ENCODE measurements at regions not wholly inside any gene's neighbourhood (a gene's known extent, or its start where the extent isn't known, plus 50 kb on each side); places are given as distances from the start of the nearest gene placed in this dataset.

GRCh38 chr2:57941816-57942215 lies 104.8 kb upstream of the VRK2 start:
- H3K36me3 Mint-ChIP-seq, result peaks cover 0 to 8% (median 3%) of the 10 kb centered on the region in 5 donors
- H3K27ac Mint-ChIP-seq, result no peak overlapping the region
- H3K4me1 Mint-ChIP-seq, result no peaks in the 10 kb centered on the region
- H3K27me3 Mint-ChIP-seq, result no peaks in the 10 kb centered on the region
- Histone ChIP-seq H3K9me3 (ENCODE audit: control insufficient read depth in 2 of 3, low read length in 3 of 3) (no peaks in the 10 kb centered on the region), H3K4me1 (ENCODE audit: control insufficient read depth in 2 of 2, insufficient read depth in 2 of 2, low read length in 2 of 2) (no peaks in the 10 kb centered on the region), H3K27me3 (ENCODE audit: control insufficient read depth in 2 of 2, insufficient read depth in 2 of 2, low read length in 2 of 2) (no peaks in the 10 kb centered on the region), H3K27ac (ENCODE audit: low read depth, low read length) (no peak overlapping the region), H3K4me3 (ENCODE audit: low read length) (no peak overlapping the region), H3K36me3 (ENCODE audit: control insufficient read depth in 2 of 3, insufficient read depth in 3 of 3, low read length in 3 of 3) (no peaks in the 10 kb centered on the region)
- H3K4me3 Mint-ChIP-seq, result no peak overlapping the region
- ATAC-seq, result no peak
- DNase-seq, result no peak
- ChIA-PET CTCF (no interaction called here), POLR2A (no interaction called here)
- intact Hi-C loops (cut with micrococcal nuclease), result no loop called here
- peaks cover 0 to 6% (median under 1%) of the 10 kb centered on the region in 11 donors for H3K9me3 Mint-ChIP-seq

- intact Hi-C loops (cut with micrococcal nuclease), result no loop called here
- Histone ChIP-seq H3K36me3 (ENCODE audit: control insufficient read depth in 2 of 3, insufficient read depth in 3 of 3, low read length in 3 of 3) (no peaks in the 10 kb centered on the region), H3K4me3 (ENCODE audit: low read length) (no peak overlapping the region), H3K27me3 (ENCODE audit: control insufficient read depth in 2 of 2, insufficient read depth in 2 of 2, low read length in 2 of 2) (no peaks in the 10 kb centered on the region), H3K4me1 (ENCODE audit: control insufficient read depth in 2 of 2, insufficient read depth in 2 of 2, low read length in 2 of 2) (no peaks in the 10 kb centered on the region), H3K9me3 (ENCODE audit: control insufficient read depth in 2 of 3, low read length in 3 of 3) (no peaks in the 10 kb centered on the region), H3K27ac (ENCODE audit: low read depth, low read length) (no peak overlapping the region)
- ATAC-seq (no peak), DNase-seq (no peak)
- CTCF ChIA-PET, result no interaction called here
- POLR2A ChIA-PET, result no interaction called here
- Mint-ChIP-seq H3K4me3 (no peak overlapping the region), H3K9me3 (peaks cover 0 to 6% (median 0%) of the 10 kb centered on the region in 11 donors), H3K4me1 (no peaks in the 10 kb centered on the region), H3K36me3 (peaks cover 0 to 8% (median 3%) of the 10 kb centered on the region in 5 donors), H3K27ac (no peak overlapping the region), H3K27me3 (no peaks in the 10 kb centered on the region)
Measured at GRCh38 chr2:57943315-57943714, 103.3 kb upstream of the VRK2 start.

GRCh38 chr2:57947398-57947797 lies 99.2 kb upstream of the VRK2 start:
- H3K27me3 ChIP-seq (ENCODE audit: control insufficient read depth in 2 of 2, insufficient read depth in 2 of 2, low read length in 2 of 2), result no peaks in the 10 kb centered on the region
- no peak for ATAC-seq
- no peak overlapping the region for H3K4me3 Mint-ChIP-seq
- H3K9me3 Mint-ChIP-seq, result no peaks in the 10 kb centered on the region
- no peaks in the 10 kb centered on the region for H3K4me1 ChIP-seq (ENCODE audit: control insufficient read depth in 2 of 2, insufficient read depth in 2 of 2, low read length in 2 of 2)
- no peak overlapping the region for H3K4me3 ChIP-seq (ENCODE audit: low read length)
- H3K36me3 ChIP-seq (ENCODE audit: control insufficient read depth in 2 of 3, insufficient read depth in 3 of 3, low read length in 3 of 3), result no peaks in the 10 kb centered on the region
- peaks cover 0 to 17% (median 0%) of the 10 kb centered on the region in 5 donors for H3K36me3 Mint-ChIP-seq
- no peaks in the 10 kb centered on the region for H3K27me3 Mint-ChIP-seq
- H3K27ac ChIP-seq (ENCODE audit: low read depth, low read length), result no peak overlapping the region
- intact Hi-C loops (cut with micrococcal nuclease), result no loop called here
- ChIA-PET POLR2A (no interaction called here), CTCF (no interaction called here)
- DNase-seq, result no peak
- H3K9me3 ChIP-seq (ENCODE audit: control insufficient read depth in 2 of 3, low read length in 3 of 3), result no peaks in the 10 kb centered on the region
- no peaks in the 10 kb centered on the region for H3K4me1 Mint-ChIP-seq
- H3K27ac Mint-ChIP-seq, result no peak overlapping the region

GRCh38 chr2:57954020-57954419 lies 92.6 kb upstream of the VRK2 start:
- Histone ChIP-seq H3K27ac (ENCODE audit: low read depth, low read length) (no peak overlapping the region), H3K4me1 (ENCODE audit: control insufficient read depth in 2 of 2, insufficient read depth in 2 of 2, low read length in 2 of 2) (no peaks in the 10 kb centered on the region), H3K36me3 (ENCODE audit: control insufficient read depth in 2 of 3, insufficient read depth in 3 of 3, low read length in 3 of 3) (no peaks in the 10 kb centered on the region), H3K27me3 (ENCODE audit: control insufficient read depth in 2 of 2, insufficient read depth in 2 of 2, low read length in 2 of 2) (no peaks in the 10 kb centered on the region), H3K4me3 (ENCODE audit: low read length) (no peak overlapping the region), H3K9me3 (ENCODE audit: control insufficient read depth in 2 of 3, low read length in 3 of 3) (no peaks in the 10 kb centered on the region)
- DNase-seq (no peak), ATAC-seq (no peak)
- Mint-ChIP-seq H3K4me1 (peaks cover 0 to 2% (median 0%) of the 10 kb centered on the region in 7 donors), H3K36me3 (peaks cover 0 to 10% (median 0%) of the 10 kb centered on the region in 5 donors), H3K4me3 (no peak overlapping the region), H3K27ac (no peak overlapping the region), H3K9me3 (no peaks in the 10 kb centered on the region), H3K27me3 (no peaks in the 10 kb centered on the region)
- intact Hi-C loops (cut with micrococcal nuclease), result no loop called here
- POLR2A ChIA-PET, result no interaction called here
- CTCF ChIA-PET, result no interaction called here

GRCh38 chr2:57957238-57957637 lies 89.4 kb upstream of the VRK2 start:
- Mint-ChIP-seq H3K4me1 (peaks cover 0 to 2% (median 0%) of the 10 kb centered on the region in 7 donors), H3K9me3 (no peaks in the 10 kb centered on the region), H3K27me3 (no peaks in the 10 kb centered on the region), H3K27ac (no peak overlapping the region), H3K4me3 (no peak overlapping the region), H3K36me3 (no peaks in the 10 kb centered on the region)
- Histone ChIP-seq H3K4me3 (ENCODE audit: low read length) (no peak overlapping the region), H3K27ac (ENCODE audit: low read depth, low read length) (no peak overlapping the region), H3K36me3 (ENCODE audit: control insufficient read depth in 2 of 3, insufficient read depth in 3 of 3, low read length in 3 of 3) (no peaks in the 10 kb centered on the region), H3K27me3 (ENCODE audit: control insufficient read depth in 2 of 2, insufficient read depth in 2 of 2, low read length in 2 of 2) (no peaks in the 10 kb centered on the region), H3K4me1 (ENCODE audit: control insufficient read depth in 2 of 2, insufficient read depth in 2 of 2, low read length in 2 of 2) (no peaks in the 10 kb centered on the region), H3K9me3 (ENCODE audit: control insufficient read depth in 2 of 3, low read length in 3 of 3) (no peaks in the 10 kb centered on the region)
- intact Hi-C loops (cut with micrococcal nuclease), result no loop called here
- DNase-seq (no peak), ATAC-seq (no peak)
- CTCF ChIA-PET, result no interaction called here
- POLR2A ChIA-PET, result no interaction called here

- Mint-ChIP-seq H3K4me1 (peaks cover 0 to 2% (median 0%) of the 10 kb centered on the region in 7 donors), H3K27ac (no peak overlapping the region), H3K9me3 (no peaks in the 10 kb centered on the region), H3K36me3 (no peaks in the 10 kb centered on the region), H3K4me3 (no peak overlapping the region), H3K27me3 (no peaks in the 10 kb centered on the region)
- Histone ChIP-seq H3K9me3 (ENCODE audit: control insufficient read depth in 2 of 3, low read length in 3 of 3) (no peaks in the 10 kb centered on the region), H3K27ac (ENCODE audit: low read depth, low read length) (no peak overlapping the region), H3K36me3 (ENCODE audit: control insufficient read depth in 2 of 3, insufficient read depth in 3 of 3, low read length in 3 of 3) (no peaks in the 10 kb centered on the region), H3K27me3 (ENCODE audit: control insufficient read depth in 2 of 2, insufficient read depth in 2 of 2, low read length in 2 of 2) (no peaks in the 10 kb centered on the region), H3K4me1 (ENCODE audit: control insufficient read depth in 2 of 2, insufficient read depth in 2 of 2, low read length in 2 of 2) (no peaks in the 10 kb centered on the region), H3K4me3 (ENCODE audit: low read length) (no peak overlapping the region)
- DNase-seq, result no peak
- no peak for ATAC-seq
- intact Hi-C loops (cut with micrococcal nuclease), result no loop called here
- ChIA-PET POLR2A (no interaction called here), CTCF (interaction anchor here (0.5 kb wide), 1 partner anchor 1158 kb away, joined by 3 read pairs; no protein-coding TSS in a partner anchor)
Measured at GRCh38 chr2:57959390-57959789, 87.2 kb upstream of the VRK2 start.

- Mint-ChIP-seq H3K4me3 (no peak overlapping the region), H3K4me1 (no peaks in the 10 kb centered on the region), H3K27me3 (no peaks in the 10 kb centered on the region), H3K36me3 (no peaks in the 10 kb centered on the region), H3K9me3 (no peaks in the 10 kb centered on the region), H3K27ac (no peak overlapping the region)
- H3K9me3 ChIP-seq (ENCODE audit: control insufficient read depth in 2 of 3, low read length in 3 of 3), result no peaks in the 10 kb centered on the region
- no peak for DNase-seq
- CTCF ChIA-PET, result no interaction called here
- intact Hi-C loops (cut with micrococcal nuclease), result no loop called here
- POLR2A ChIA-PET, result no interaction called here
- no peaks in the 10 kb centered on the region for H3K27me3 ChIP-seq (ENCODE audit: control insufficient read depth in 2 of 2, insufficient read depth in 2 of 2, low read length in 2 of 2)
- no peaks in the 10 kb centered on the region for H3K4me1 ChIP-seq (ENCODE audit: control insufficient read depth in 2 of 2, insufficient read depth in 2 of 2, low read length in 2 of 2)
- no peaks in the 10 kb centered on the region for H3K36me3 ChIP-seq (ENCODE audit: control insufficient read depth in 2 of 3, insufficient read depth in 3 of 3, low read length in 3 of 3)
- no peak for ATAC-seq
- no peak overlapping the region for H3K27ac ChIP-seq (ENCODE audit: low read depth, low read length)
- no peak overlapping the region for H3K4me3 ChIP-seq (ENCODE audit: low read length)
Measured at GRCh38 chr2:57962861-57963260, 83.7 kb upstream of the VRK2 start.

All from naive thymus-derived CD4-positive, alpha-beta T cell (primary cell).